PC-9 (cell line): ENCODE measurements at regions not wholly inside any gene's neighbourhood (a gene's known extent, or its start where the extent isn't known, plus 50 kb on each side); places are given as distances from the start of the nearest gene placed in this dataset.

Experiments
- EZH2 ChIP-seq: fragments of 200-600 bp; sonication (generic); IDR thresholded peaks from 2 replicates; pipeline ENCODE4 v1.8.0; 2017; ENCODE audit warnings: antibody characterized with exemption, low read depth
- TF ChIP-seq, protein P1 (sequence below): fragments of 200-600 bp; sonication (generic); conservative IDR thresholded peaks from 2 replicates; pipeline ENCODE4 v1.6.1; 2017; ENCODE audit warnings: mixed run types, antibody characterized with exemption, mild to moderate bottlenecking, moderate library complexity

- TF ChIP-seq, protein P1, sequence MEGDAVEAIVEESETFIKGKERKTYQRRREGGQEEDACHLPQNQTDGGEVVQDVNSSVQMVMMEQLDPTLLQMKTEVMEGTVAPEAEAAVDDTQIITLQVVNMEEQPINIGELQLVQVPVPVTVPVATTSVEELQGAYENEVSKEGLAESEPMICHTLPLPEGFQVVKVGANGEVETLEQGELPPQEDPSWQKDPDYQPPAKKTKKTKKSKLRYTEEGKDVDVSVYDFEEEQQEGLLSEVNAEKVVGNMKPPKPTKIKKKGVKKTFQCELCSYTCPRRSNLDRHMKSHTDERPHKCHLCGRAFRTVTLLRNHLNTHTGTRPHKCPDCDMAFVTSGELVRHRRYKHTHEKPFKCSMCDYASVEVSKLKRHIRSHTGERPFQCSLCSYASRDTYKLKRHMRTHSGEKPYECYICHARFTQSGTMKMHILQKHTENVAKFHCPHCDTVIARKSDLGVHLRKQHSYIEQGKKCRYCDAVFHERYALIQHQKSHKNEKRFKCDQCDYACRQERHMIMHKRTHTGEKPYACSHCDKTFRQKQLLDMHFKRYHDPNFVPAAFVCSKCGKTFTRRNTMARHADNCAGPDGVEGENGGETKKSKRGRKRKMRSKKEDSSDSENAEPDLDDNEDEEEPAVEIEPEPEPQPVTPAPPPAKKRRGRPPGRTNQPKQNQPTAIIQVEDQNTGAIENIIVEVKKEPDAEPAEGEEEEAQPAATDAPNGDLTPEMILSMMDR, result no peak
- no peak for TF ChIP-seq EZH2
These were observed 309.7 kb upstream of the LYPLAL1 start for GRCh38 chr1:218863987-218864386.
